D721Med (cell line): ENCODE measurements at regions not wholly inside any gene's neighbourhood (a gene's known extent, or its start where the extent isn't known, plus 50 kb on each side); places are given as distances from the start of the nearest gene placed in this dataset.

ENCODE experiments used
- DNase-seq: peaks from one replicate; pipeline ENCODE4 v3.0.0; 2011; ENCODE audit warnings: low spot score; ENCODE audit not compliant: insufficient read length
- FAIRE-seq: peaks from 2 replicates; lab custom pipeline; 2011; peaks lifted over from hg19 to GRCh38; lab: Jason Lieb, UNC
- CTCF ChIP-seq: IDR thresholded peaks from 2 replicates; pipeline ENCODE4 v1.5.1; 2012; ENCODE audit warnings: mild to moderate bottlenecking, control low read depth; ENCODE audit not compliant: insufficient read depth; ENCODE audit errors: missing control alignments

- no peak for DNase-seq
- TF ChIP-seq CTCF: no peak
- FAIRE-seq: no peak
Measured at GRCh38 chr3:30331519-30331918, 274.9 kb upstream of the TGFBR2 start.

DNA sequence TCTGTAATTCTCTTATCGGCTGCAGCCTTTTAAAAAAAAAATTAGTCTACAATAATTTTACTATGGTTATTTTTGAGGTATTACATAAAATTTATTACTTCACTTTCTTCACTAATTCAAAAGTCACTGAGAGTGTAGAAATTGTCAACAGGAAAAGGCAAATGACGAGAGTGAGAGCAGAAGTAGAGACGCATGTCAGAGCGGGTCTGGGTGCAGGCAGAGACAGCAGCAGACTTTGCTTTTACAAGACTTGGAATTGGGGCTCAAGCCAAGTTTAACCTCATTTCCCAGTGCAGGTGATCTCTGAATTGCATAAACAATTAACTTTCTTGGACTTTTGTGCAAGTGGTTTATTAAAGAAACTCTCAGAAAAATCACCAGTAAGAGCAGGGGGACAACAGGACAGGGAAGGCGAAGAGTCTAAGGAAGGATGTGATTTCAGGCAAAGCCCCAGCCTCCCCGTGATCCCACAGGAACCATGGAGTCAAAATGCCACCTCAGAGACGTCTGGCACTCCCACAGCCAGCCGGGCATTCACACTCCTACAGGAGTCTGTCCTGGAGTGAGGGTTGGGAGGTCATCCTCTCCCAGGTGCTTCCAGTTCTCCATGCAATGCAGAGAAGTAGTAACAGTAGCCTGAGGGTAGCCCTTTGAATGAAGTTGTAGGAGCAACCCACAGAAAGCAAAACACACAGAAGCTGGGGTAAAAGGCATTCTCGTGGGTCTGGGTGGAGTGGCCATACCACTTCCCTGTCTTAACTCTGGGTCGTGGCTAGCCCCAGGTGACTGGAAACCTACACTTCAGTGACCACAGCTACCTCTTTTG lies 274.0 kb upstream of the TGFBR2 start:
- DNase-seq (no peak), FAIRE-seq (no peak)
- no peak for TF ChIP-seq CTCF

- DNase-seq: no peak
- FAIRE-seq: no peak
- no peak for TF ChIP-seq CTCF
Measured at GRCh38 chr3:30333143-30333542, 273.3 kb upstream of the TGFBR2 start.

DNA sequence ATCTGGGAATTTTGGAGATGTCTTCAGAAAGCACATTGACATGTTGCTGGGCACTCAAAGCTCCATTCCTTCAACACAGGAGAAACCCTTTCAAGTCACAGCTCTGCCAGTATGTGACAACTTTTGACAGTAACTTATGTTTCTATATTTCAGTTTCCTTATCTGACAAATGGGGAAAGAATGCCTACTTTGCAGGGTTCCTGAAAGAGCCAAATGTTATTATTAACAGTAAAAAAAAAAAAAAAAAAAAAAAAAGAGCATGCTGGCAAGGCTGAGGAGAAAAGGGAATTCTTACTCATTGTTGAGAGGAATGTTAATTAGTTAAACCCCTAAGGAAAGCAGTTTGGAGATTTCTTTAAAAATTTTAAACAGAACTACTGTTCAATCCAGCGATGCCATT lies 272.5 kb upstream of the TGFBR2 start:
- no peak for TF ChIP-seq CTCF
- FAIRE-seq: no peak
- no peak for DNase-seq

GRCh38 chr3:30340500-30340899 lies 265.9 kb upstream of the TGFBR2 start:
- TF ChIP-seq CTCF: no peak
- no peak for FAIRE-seq
- DNase-seq: no peak

DNA sequence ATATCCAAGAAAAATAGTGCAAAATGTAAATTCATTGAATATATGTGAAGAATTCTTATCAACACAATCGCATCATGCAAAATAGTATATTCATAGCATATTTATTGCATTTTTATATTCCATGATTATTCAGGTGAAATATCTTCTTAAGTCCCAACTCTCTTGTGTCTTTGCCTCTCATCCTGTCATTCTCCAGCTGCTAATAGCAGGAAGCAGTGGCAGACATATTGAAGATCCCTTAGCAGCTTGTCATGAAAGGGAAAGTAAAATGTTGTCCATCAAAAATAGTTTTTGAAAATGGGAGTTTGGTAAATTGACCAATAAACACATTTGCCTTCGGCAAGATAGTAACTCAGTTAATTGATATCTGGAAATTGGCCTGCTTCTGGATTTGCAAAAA lies 265.3 kb upstream of the TGFBR2 start:
- DNase-seq (no peak), FAIRE-seq (no peak)
- TF ChIP-seq CTCF: no peak

DNA sequence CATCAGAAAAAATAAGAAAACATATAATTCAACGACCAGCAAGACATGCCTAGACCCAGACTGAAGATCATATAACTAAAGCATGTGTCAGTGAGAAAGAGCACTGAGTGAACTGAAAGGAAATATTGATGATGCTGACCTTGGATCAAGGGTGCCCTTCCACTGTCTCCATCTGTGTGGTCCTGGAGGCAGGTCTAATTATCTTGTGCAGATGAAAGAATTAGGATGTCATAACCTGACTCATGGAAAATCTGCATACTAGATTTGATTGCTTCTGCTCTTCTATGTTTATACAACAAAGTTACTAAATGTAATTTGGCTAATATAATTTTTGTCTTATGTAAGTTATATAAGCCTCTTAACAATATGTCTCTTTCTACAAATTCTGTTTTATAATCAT lies 264.6 kb upstream of the TGFBR2 start:
- DNase-seq (no peak), FAIRE-seq (no peak)
- no peak for TF ChIP-seq CTCF
